ENCODE measurements at regions not wholly inside any gene's neighbourhood (a gene's known extent, or its start where the extent isn't known, plus 50 kb on each side); places are given as distances from the start of the nearest gene placed in this dataset.

GRCh38 chr4:120003193-120003592, 63.5 kb downstream of the MAD2L1 start:
- no peak for TF ChIP-seq POLR2A (IDR thresholded peaks at IDR 0.05; ENCODE audit: low read depth, low read length)
- TF ChIP-seq FOS (IDR thresholded peaks at IDR 0.05; ENCODE audit: low read depth, low read length), result no peak
- no peak for TF ChIP-seq NFE2L2 (IDR thresholded peaks at IDR 0.05; ENCODE audit: low read depth, low read length)
- TF ChIP-seq, protein P1, sequence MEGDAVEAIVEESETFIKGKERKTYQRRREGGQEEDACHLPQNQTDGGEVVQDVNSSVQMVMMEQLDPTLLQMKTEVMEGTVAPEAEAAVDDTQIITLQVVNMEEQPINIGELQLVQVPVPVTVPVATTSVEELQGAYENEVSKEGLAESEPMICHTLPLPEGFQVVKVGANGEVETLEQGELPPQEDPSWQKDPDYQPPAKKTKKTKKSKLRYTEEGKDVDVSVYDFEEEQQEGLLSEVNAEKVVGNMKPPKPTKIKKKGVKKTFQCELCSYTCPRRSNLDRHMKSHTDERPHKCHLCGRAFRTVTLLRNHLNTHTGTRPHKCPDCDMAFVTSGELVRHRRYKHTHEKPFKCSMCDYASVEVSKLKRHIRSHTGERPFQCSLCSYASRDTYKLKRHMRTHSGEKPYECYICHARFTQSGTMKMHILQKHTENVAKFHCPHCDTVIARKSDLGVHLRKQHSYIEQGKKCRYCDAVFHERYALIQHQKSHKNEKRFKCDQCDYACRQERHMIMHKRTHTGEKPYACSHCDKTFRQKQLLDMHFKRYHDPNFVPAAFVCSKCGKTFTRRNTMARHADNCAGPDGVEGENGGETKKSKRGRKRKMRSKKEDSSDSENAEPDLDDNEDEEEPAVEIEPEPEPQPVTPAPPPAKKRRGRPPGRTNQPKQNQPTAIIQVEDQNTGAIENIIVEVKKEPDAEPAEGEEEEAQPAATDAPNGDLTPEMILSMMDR (conservative IDR thresholded peaks at IDR 0.05; ENCODE audit: low read depth, low read length), result no peak
- TF ChIP-seq RCOR1 (IDR thresholded peaks at IDR 0.05; ENCODE audit: insufficient replicate concordance, low read length), result no peak
- TF ChIP-seq RAD21 (IDR thresholded peaks at IDR 0.05; ENCODE audit: low read length), result no peak
- no peak for TF ChIP-seq SMC3 (IDR thresholded peaks at IDR 0.05; ENCODE audit: low read depth, low read length)
- TF ChIP-seq MAZ (IDR thresholded peaks at IDR 0.05; ENCODE audit: borderline replicate concordance, low read depth, low read length), result no peak
